ENCODE measurements at regions not wholly inside any gene's neighbourhood (a gene's known extent, or its start where the extent isn't known, plus 50 kb on each side); places are given as distances from the start of the nearest gene placed in this dataset.

GRCh38 chr16:35170610-35171009, 1711.2 kb downstream of the TP53TG3F start:
- no peak for DNase-seq

- DNase-seq: no peak
These were observed 1711.7 kb downstream of the TP53TG3F start for GRCh38 chr16:35171106-35171505.

GRCh38 chr16:35173295-35173694, 1713.9 kb downstream of the TP53TG3F start:
- no peak for DNase-seq

- DNase-seq: no peak
These were observed 1714.6 kb downstream of the TP53TG3F start for GRCh38 chr16:35174016-35174415.

- DNase-seq: no peak
These were observed 1717.0 kb downstream of the TP53TG3F start for GRCh38 chr16:35176449-35176848.

- no peak for DNase-seq
These were observed 1718.4 kb downstream of the TP53TG3F start for GRCh38 chr16:35177851-35178250.

- no peak for DNase-seq
These were observed 1721.6 kb downstream of the TP53TG3F start for GRCh38 chr16:35180970-35181369.

- DNase-seq: no peak
These were observed 1722.1 kb downstream of the TP53TG3F start for GRCh38 chr16:35181422-35182030.

- DNase-seq: no peak
These were observed 1722.7 kb downstream of the TP53TG3F start for GRCh38 chr16:35182043-35182677.

GRCh38 chr16:35182943-35183550, 1723.6 kb downstream of the TP53TG3F start:
- no peak for DNase-seq

- no peak for DNase-seq
These were observed 1725.0 kb downstream of the TP53TG3F start for GRCh38 chr16:35184356-35184870.

- DNase-seq: no peak
These were observed 1726.1 kb downstream of the TP53TG3F start for GRCh38 chr16:35185366-35186044.

GRCh38 chr16:35186045-35186759, 1726.8 kb downstream of the TP53TG3F start:
- no peak for DNase-seq

- DNase-seq: no peak
These were observed 1728.3 kb downstream of the TP53TG3F start for GRCh38 chr16:35187665-35188225.

- DNase-seq: no peak
These were observed 1729.1 kb downstream of the TP53TG3F start for GRCh38 chr16:35188288-35189155.

- no peak for DNase-seq
These were observed 1733.6 kb downstream of the TP53TG3F start for GRCh38 chr16:35192993-35193392.

- no peak for DNase-seq
These were observed 1734.5 kb downstream of the TP53TG3F start for GRCh38 chr16:35193956-35194355.

- no peak for DNase-seq
These were observed 1735.3 kb downstream of the TP53TG3F start for GRCh38 chr16:35194681-35195080.

GRCh38 chr16:35195173-35195863, 1735.9 kb downstream of the TP53TG3F start:
- DNase-seq: no peak

- DNase-seq: no peak
These were observed 1736.4 kb downstream of the TP53TG3F start for GRCh38 chr16:35195864-35196216.

- DNase-seq: no peak
These were observed 1736.9 kb downstream of the TP53TG3F start for GRCh38 chr16:35196313-35196712.
